ENCODE measurements at regions not wholly inside any gene's neighbourhood (a gene's known extent, or its start where the extent isn't known, plus 50 kb on each side); places are given as distances from the start of the nearest gene placed in this dataset.

DNA sequence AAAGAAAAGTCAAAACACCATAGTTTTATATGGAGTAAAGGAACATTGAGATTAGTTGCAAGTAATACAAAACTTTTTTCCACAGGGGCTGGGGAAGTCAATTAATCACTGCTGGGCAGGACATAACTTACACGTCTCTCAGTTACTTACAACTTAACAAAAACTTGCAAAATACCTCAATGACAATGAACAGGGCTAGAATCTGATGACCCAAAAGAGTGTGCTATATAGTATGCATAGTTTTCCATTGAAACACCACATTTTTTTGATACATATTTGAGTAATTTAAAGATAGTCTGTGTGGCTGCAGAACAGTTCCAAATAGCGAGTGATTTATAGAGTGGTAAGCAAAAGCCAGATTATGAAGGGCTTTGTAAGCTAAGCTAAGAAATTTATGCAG lies 172.3 kb upstream of the TRPC5 start:
- TF ChIP-seq, protein P1, sequence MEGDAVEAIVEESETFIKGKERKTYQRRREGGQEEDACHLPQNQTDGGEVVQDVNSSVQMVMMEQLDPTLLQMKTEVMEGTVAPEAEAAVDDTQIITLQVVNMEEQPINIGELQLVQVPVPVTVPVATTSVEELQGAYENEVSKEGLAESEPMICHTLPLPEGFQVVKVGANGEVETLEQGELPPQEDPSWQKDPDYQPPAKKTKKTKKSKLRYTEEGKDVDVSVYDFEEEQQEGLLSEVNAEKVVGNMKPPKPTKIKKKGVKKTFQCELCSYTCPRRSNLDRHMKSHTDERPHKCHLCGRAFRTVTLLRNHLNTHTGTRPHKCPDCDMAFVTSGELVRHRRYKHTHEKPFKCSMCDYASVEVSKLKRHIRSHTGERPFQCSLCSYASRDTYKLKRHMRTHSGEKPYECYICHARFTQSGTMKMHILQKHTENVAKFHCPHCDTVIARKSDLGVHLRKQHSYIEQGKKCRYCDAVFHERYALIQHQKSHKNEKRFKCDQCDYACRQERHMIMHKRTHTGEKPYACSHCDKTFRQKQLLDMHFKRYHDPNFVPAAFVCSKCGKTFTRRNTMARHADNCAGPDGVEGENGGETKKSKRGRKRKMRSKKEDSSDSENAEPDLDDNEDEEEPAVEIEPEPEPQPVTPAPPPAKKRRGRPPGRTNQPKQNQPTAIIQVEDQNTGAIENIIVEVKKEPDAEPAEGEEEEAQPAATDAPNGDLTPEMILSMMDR (IDR thresholded peaks at IDR 0.05; ENCODE audit: low read depth, low read length): no peak
- TF ChIP-seq EZH2phosphoT487 (IDR thresholded peaks at IDR 0.05; ENCODE audit: low read depth): no peak
